OCI-LY7 (cell line): ENCODE measurements at regions not wholly inside any gene's neighbourhood (a gene's known extent, or its start where the extent isn't known, plus 50 kb on each side); places are given as distances from the start of the nearest gene placed in this dataset.

Source experiments
- EZH2phosphoT487 ChIP-seq: fragments of 200-600 bp; sonication (generic); IDR thresholded peaks from 2 replicates; pipeline ENCODE4 v1.6.1; 2018; ENCODE audit warnings: low read depth, borderline replicate concordance, mild to moderate bottlenecking, mixed run types, antibody characterized with exemption, low read length, moderate library complexity, mixed read lengths
- TF ChIP-seq, protein P1 (sequence below): fragments of 200-600 bp; sonication (generic); conservative IDR thresholded peaks from 2 replicates; pipeline ENCODE4 v1.5.1; 2014; ENCODE audit warnings: mild to moderate bottlenecking, antibody characterized with exemption, low read length, moderate library complexity, mixed read lengths

DNA sequence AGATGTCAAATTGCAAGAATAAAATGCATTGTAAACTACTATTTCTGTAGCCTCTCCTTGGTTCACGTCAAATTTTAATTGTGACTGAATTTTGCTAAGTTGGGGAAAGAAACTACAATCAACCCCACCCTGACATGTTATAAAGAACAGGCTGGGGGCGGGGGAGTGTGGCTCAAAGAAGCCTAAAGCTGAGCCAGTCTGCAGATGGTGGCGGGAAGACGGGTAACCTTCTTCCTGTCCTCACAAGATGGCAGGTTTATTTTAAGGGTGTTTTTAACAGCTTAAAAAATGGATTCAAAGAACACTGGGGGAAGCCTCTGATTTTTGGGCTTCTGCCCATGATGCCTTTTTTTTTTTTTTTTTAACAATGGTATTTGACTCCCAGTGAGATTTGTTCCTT is 68.5 kb upstream of the MELK start:
- TF ChIP-seq, protein P1, sequence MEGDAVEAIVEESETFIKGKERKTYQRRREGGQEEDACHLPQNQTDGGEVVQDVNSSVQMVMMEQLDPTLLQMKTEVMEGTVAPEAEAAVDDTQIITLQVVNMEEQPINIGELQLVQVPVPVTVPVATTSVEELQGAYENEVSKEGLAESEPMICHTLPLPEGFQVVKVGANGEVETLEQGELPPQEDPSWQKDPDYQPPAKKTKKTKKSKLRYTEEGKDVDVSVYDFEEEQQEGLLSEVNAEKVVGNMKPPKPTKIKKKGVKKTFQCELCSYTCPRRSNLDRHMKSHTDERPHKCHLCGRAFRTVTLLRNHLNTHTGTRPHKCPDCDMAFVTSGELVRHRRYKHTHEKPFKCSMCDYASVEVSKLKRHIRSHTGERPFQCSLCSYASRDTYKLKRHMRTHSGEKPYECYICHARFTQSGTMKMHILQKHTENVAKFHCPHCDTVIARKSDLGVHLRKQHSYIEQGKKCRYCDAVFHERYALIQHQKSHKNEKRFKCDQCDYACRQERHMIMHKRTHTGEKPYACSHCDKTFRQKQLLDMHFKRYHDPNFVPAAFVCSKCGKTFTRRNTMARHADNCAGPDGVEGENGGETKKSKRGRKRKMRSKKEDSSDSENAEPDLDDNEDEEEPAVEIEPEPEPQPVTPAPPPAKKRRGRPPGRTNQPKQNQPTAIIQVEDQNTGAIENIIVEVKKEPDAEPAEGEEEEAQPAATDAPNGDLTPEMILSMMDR: no peak
- no peak for TF ChIP-seq EZH2phosphoT487
